H1 (cell line): ENCODE measurements at regions not wholly inside any gene's neighbourhood (a gene's known extent, or its start where the extent isn't known, plus 50 kb on each side); places are given as distances from the start of the nearest gene placed in this dataset.

Experiments
- JUN ChIP-seq: IDR thresholded peaks from 2 replicates; pipeline ENCODE4 v1.6.1; 2011; ENCODE audit warnings: low read depth, mild to moderate bottlenecking, improper control_type of control experiment, low read length
- MAFK ChIP-seq: IDR thresholded peaks from 2 replicates; pipeline ENCODE4 v1.6.1; 2012; ENCODE audit warnings: low read depth, mild to moderate bottlenecking, improper control_type of control experiment, low read length
- POLR2A ChIP-seq, 2 experiments: IDR thresholded peaks; 1 replicate in 1 of 2; 2 replicates in 1 of 2; pipeline ENCODE4 v1.6.1; 2011; ENCODE audit warnings: low read depth in 2 of 2, low read length in 2 of 2, mild to moderate bottlenecking in 2 of 2; ENCODE audit errors: control extremely low read depth in 1 of 2
- POLR2AphosphoS5 ChIP-seq: IDR thresholded peaks from 2 replicates; pipeline ENCODE4 v1.6.1; 2011; ENCODE audit warnings: low read depth, low read length
- TF ChIP-seq, protein P1 (sequence below), 3 experiments: IDR thresholded peaks; 1 replicate in 2 of 3; 2 replicates in 1 of 3; pipeline versions ENCODE4 v1.5.1 to v1.6.1; 2011; ENCODE audit warnings: low read length in 3 of 3, mild to moderate bottlenecking in 3 of 3, inconsistent platforms in 2 of 3, low read depth in 1 of 3, moderate library complexity in 1 of 3; ENCODE audit not compliant: insufficient read depth in 1 of 3; ENCODE audit errors: control extremely low read depth in 1 of 3
- TF ChIP-seq, protein P2 (sequence below): IDR thresholded peaks from 2 replicates; pipeline ENCODE4 v1.6.1; 2012; ENCODE audit warnings: low read length, inconsistent platforms

DNA sequence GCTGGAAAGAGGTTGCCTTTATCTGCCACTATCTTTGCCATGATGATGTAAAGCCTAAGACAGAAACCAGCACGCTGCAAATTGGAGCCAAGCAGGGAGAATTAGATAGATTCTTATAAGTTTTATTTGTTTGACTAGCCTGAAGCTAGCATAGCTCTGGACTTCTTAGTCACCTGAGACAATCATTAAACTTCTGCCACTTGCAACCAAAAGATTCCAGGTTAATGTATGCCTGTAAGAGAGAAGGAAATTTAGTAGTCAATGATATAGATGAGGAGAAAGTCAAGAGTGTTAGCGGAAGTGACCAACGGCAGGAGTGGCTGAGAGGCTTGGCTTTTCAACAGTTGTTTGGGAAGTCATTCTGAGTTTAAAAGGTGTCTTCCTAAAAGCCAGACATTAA, 1106.6 kb downstream of the VRK1 start:
- TF ChIP-seq JUN = no peak
- TF ChIP-seq MAFK = no peak
- TF ChIP-seq POLR2A (IDR thresholded peaks at IDR 0.05; ENCODE audit: control extremely low read depth in 1 of 2, low read depth in 2 of 2, low read length in 2 of 2) = no peak
- TF ChIP-seq, protein P1, sequence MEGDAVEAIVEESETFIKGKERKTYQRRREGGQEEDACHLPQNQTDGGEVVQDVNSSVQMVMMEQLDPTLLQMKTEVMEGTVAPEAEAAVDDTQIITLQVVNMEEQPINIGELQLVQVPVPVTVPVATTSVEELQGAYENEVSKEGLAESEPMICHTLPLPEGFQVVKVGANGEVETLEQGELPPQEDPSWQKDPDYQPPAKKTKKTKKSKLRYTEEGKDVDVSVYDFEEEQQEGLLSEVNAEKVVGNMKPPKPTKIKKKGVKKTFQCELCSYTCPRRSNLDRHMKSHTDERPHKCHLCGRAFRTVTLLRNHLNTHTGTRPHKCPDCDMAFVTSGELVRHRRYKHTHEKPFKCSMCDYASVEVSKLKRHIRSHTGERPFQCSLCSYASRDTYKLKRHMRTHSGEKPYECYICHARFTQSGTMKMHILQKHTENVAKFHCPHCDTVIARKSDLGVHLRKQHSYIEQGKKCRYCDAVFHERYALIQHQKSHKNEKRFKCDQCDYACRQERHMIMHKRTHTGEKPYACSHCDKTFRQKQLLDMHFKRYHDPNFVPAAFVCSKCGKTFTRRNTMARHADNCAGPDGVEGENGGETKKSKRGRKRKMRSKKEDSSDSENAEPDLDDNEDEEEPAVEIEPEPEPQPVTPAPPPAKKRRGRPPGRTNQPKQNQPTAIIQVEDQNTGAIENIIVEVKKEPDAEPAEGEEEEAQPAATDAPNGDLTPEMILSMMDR (IDR thresholded peaks at IDR 0.05; ENCODE audit: control extremely low read depth in 1 of 3, insufficient read depth in 1 of 3, low read depth in 1 of 3, low read length in 3 of 3) = no peak
- TF ChIP-seq, protein P2, sequence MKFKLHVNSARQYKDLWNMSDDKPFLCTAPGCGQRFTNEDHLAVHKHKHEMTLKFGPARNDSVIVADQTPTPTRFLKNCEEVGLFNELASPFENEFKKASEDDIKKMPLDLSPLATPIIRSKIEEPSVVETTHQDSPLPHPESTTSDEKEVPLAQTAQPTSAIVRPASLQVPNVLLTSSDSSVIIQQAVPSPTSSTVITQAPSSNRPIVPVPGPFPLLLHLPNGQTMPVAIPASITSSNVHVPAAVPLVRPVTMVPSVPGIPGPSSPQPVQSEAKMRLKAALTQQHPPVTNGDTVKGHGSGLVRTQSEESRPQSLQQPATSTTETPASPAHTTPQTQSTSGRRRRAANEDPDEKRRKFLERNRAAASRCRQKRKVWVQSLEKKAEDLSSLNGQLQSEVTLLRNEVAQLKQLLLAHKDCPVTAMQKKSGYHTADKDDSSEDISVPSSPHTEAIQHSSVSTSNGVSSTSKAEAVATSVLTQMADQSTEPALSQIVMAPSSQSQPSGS = no peak
- TF ChIP-seq POLR2AphosphoS5 = no peak
